H9 (cell line): ENCODE measurements at regions not wholly inside any gene's neighbourhood (a gene's known extent, or its start where the extent isn't known, plus 50 kb on each side); places are given as distances from the start of the nearest gene placed in this dataset.

Source experiments
- DNase-seq: peaks from one replicate; pipeline ENCODE4 v3.0.0-alpha.2; 2017
- H2AFZ ChIP-seq: one replicate; pipeline ENCODE4 v1.6.1; 2013; ENCODE audit warnings: mild to moderate bottlenecking, low read length, control low read depth, moderate library complexity
- H2AK5ac ChIP-seq: 2 replicates; pipeline ENCODE4 v1.6.1; 2013; ENCODE audit warnings: low read length, control low read depth, mixed read lengths; ENCODE audit not compliant: insufficient read length
- H2BK120ac ChIP-seq: one replicate; pipeline ENCODE4 v1.6.1; 2013; ENCODE audit warnings: low read depth, mild to moderate bottlenecking, low read length, control low read depth, inconsistent platforms; ENCODE audit not compliant: poor library complexity, severe bottlenecking
- H2BK12ac ChIP-seq: 2 replicates; pipeline ENCODE4 v1.6.1; 2013; ENCODE audit warnings: low read length, control low read depth, mixed read lengths, low read depth; ENCODE audit not compliant: insufficient read length
- H2BK15ac ChIP-seq: 2 replicates; pipeline ENCODE4 v1.6.1; 2013; ENCODE audit warnings: low read depth, low read length, control low read depth
- H2BK20ac ChIP-seq: one replicate; pipeline ENCODE4 v1.6.1; 2013; ENCODE audit warnings: low read depth, mild to moderate bottlenecking, low read length, control low read depth, inconsistent platforms; ENCODE audit not compliant: poor library complexity, severe bottlenecking
- H2BK5ac ChIP-seq: 2 replicates; pipeline ENCODE4 v1.6.1; 2013; ENCODE audit warnings: low read length, control low read depth, mixed read lengths; ENCODE audit not compliant: insufficient read length
- H3K14ac ChIP-seq: 2 replicates; pipeline ENCODE4 v1.6.1; 2013; ENCODE audit warnings: low read length, control low read depth; ENCODE audit not compliant: insufficient read depth
- H3K18ac ChIP-seq: 2 replicates; pipeline ENCODE4 v1.6.1; 2013; ENCODE audit warnings: low read depth, mild to moderate bottlenecking, mixed read lengths, low read length, control low read depth; ENCODE audit not compliant: insufficient read length
- H3K23ac ChIP-seq: 2 replicates; pipeline ENCODE4 v1.6.1; 2013; ENCODE audit warnings: low read length, control low read depth, mixed read lengths, low read depth; ENCODE audit not compliant: insufficient read length
- H3K23me2 ChIP-seq: 2 replicates; pipeline ENCODE4 v1.6.1; 2013; ENCODE audit warnings: low read depth, mild to moderate bottlenecking, mixed read lengths, low read length, control low read depth; ENCODE audit not compliant: insufficient read length, poor library complexity, severe bottlenecking
- H3K27ac ChIP-seq: 2 replicates; pipeline ENCODE4 v1.5.1; 2013; ENCODE audit warnings: low read length, control low read depth, mixed read lengths, low read depth; ENCODE audit not compliant: insufficient read length
- H3K27me3 ChIP-seq: 2 replicates; pipeline ENCODE4 v1.6.1; 2013; ENCODE audit warnings: low read length, control low read depth, inconsistent platforms; ENCODE audit not compliant: insufficient read depth
- H3K4ac ChIP-seq: 2 replicates; pipeline ENCODE4 v1.6.1; 2013; ENCODE audit warnings: low read depth, mild to moderate bottlenecking, control low read depth, inconsistent platforms, low read length, moderate library complexity
- H3K4me1 ChIP-seq: 2 replicates; pipeline ENCODE4 v1.6.1; 2013; ENCODE audit warnings: low read length, control low read depth, inconsistent platforms; ENCODE audit not compliant: insufficient read depth
- H3K4me2 ChIP-seq: 2 replicates; pipeline ENCODE4 v1.6.1; 2013; ENCODE audit warnings: low read length, control low read depth, mixed read lengths; ENCODE audit not compliant: insufficient read length, insufficient read depth
- H3K56ac ChIP-seq: 2 replicates; pipeline ENCODE4 v1.6.1; 2013; ENCODE audit warnings: low read depth, mild to moderate bottlenecking, mixed read lengths, low read length, control low read depth; ENCODE audit not compliant: insufficient read length
- H3K79me1 ChIP-seq: 2 replicates; pipeline ENCODE4 v1.6.1; 2013; ENCODE audit warnings: low read depth, mild to moderate bottlenecking, moderate library complexity, low read length, control low read depth, inconsistent platforms; ENCODE audit not compliant: insufficient read depth, poor library complexity, severe bottlenecking
- H3K79me2 ChIP-seq: 2 replicates; pipeline ENCODE4 v1.6.1; 2013; ENCODE audit warnings: low read length, control low read depth, inconsistent platforms; ENCODE audit not compliant: insufficient read depth
- H3K9ac ChIP-seq: 2 replicates; pipeline ENCODE4 v1.6.1; 2013; ENCODE audit warnings: low read length, control low read depth, mixed read lengths; ENCODE audit not compliant: insufficient read length; ENCODE audit errors: extremely low read depth
- H3K9me3 ChIP-seq: one replicate; pipeline ENCODE4 v1.6.1; 2013; ENCODE audit warnings: low read depth, low read length, inconsistent platforms; ENCODE audit not compliant: control insufficient read depth
- H3T11ph ChIP-seq: one replicate; pipeline ENCODE4 v1.6.1; 2013; ENCODE audit warnings: mild to moderate bottlenecking, low read length, control low read depth, inconsistent platforms
- H4K20me1 ChIP-seq: one replicate; pipeline ENCODE4 v1.6.1; 2013; ENCODE audit not compliant: control insufficient read depth, insufficient read length, insufficient read depth
- H4K5ac ChIP-seq: 2 replicates; pipeline ENCODE4 v1.6.1; 2013; ENCODE audit warnings: low read depth, mild to moderate bottlenecking, mixed read lengths, low read length, control low read depth; ENCODE audit not compliant: insufficient read length
- H4K8ac ChIP-seq: replicated peaks from 2 replicates; pipeline ENCODE4 v1.6.1; 2013; ENCODE audit warnings: low read length, control low read depth, mixed read lengths, low read depth; ENCODE audit not compliant: insufficient read length
- H4K91ac ChIP-seq: 2 replicates; pipeline ENCODE4 v1.6.1; 2013; ENCODE audit warnings: low read depth, mild to moderate bottlenecking, moderate library complexity, mixed read lengths, low read length, control low read depth; ENCODE audit not compliant: insufficient read length
- H3K27ac Mint-ChIP-seq, 3 experiments: 2 replicates in 2 of 3; 3 replicates in 1 of 3; pipeline ENCODE4 v1.8.0; 2020 to 2021; ENCODE audit warnings: mixed read lengths in 3 of 3, mild to moderate bottlenecking in 1 of 3, moderate library complexity in 1 of 3
- H3K27me3 Mint-ChIP-seq: 2 replicates; pipeline ENCODE4 v1.8.0; 2021; ENCODE audit warnings: low read depth, mild to moderate bottlenecking, moderate library complexity, mixed read lengths
- H3K36me3 Mint-ChIP-seq, 3 experiments: 2 replicates in 2 of 3; 3 replicates in 1 of 3; pipeline ENCODE4 v1.8.0; 2020 to 2021; ENCODE audit warnings: low read depth in 3 of 3, mixed read lengths in 3 of 3; ENCODE audit not compliant: insufficient read depth in 1 of 3
- H3K4me1 Mint-ChIP-seq, 2 experiments: 2 replicates each; pipeline ENCODE4 v1.8.0; 2020; ENCODE audit warnings: mixed read lengths in 2 of 2
- H3K4me3 Mint-ChIP-seq, 2 experiments: 2 replicates in 1 of 2; 3 replicates in 1 of 2; pipeline ENCODE4 v1.8.0; 2020 to 2021; ENCODE audit warnings: mild to moderate bottlenecking in 2 of 2, mixed read lengths in 2 of 2, moderate library complexity in 1 of 2
- H3K9me3 Mint-ChIP-seq, 2 experiments: 2 replicates in 1 of 2; 3 replicates in 1 of 2; pipeline ENCODE4 v1.8.0; 2020; ENCODE audit warnings: mild to moderate bottlenecking in 2 of 2, mixed read lengths in 2 of 2, moderate library complexity in 1 of 2
- CTCF ChIP-seq: fragments of 200-600 bp; sonication (generic); conservative IDR thresholded peaks from 3 replicates; pipeline ENCODE4 v1.8.0; 2021; ENCODE audit warnings: antibody characterized with exemption, mild to moderate bottlenecking
- WGBS: extraction: QIAGEN DNeasy Blood & Tissue Kit; methylation state at CpG from one replicate; pipeline ENCODE4 v1.1.7; 2013; ENCODE audit warnings: missing lambda C conversion rate, low lambda C conversion rate, mixed read lengths; ENCODE audit not compliant: insufficient read length; ENCODE audit errors: extremely low coverage; 5-methylcytosine and 5-hydroxymethylcytosine counted together

- Histone ChIP-seq H2BK20ac (no peak overlapping the region), H3K9ac (no peak overlapping the region), H3K4me2 (no peak overlapping the region), H2BK5ac (no peak overlapping the region), H3K18ac (no peak overlapping the region), H3K56ac (no peak overlapping the region), H3K79me2 (no peaks in the 10 kb centered on the region), H3K23ac (no peak overlapping the region), H3K23me2 (no peaks in the 10 kb centered on the region), H2BK120ac (no peak overlapping the region), H2BK12ac (no peak overlapping the region), H4K20me1 (no peaks in the 10 kb centered on the region), H4K8ac (no peak overlapping the region), H4K5ac (no peak overlapping the region), H4K91ac (no peak overlapping the region), H3K4me1 (no peaks in the 10 kb centered on the region), H3K14ac (no peak overlapping the region), H2AFZ (no peak overlapping the region), H3K79me1 (no peaks in the 10 kb centered on the region), H2AK5ac (no peak overlapping the region), H3K4ac (no peak overlapping the region), H2BK15ac (no peak overlapping the region), H3T11ph (no peak overlapping the region), H3K27me3 (no peaks in the 10 kb centered on the region), H3K27ac (no peak overlapping the region), H3K9me3 (no peaks in the 10 kb centered on the region)
- Mint-ChIP-seq H3K27me3 (peaks cover 25% of the 10 kb centered on the region), H3K4me1 (peaks cover 4 to 8% of the 10 kb centered on the region in 2 experiments; a peak in 2 of 4 replicates), H3K36me3 (no peaks in the 10 kb centered on the region), H3K4me3 (no peak overlapping the region), H3K27ac (no peak overlapping the region), H3K9me3 (no peaks in the 10 kb centered on the region; a peak in 1 of 5 replicates)
- WGBS, result no CpG with 5 or more reads among the region's 4 CpGs
- no peak for TF ChIP-seq CTCF
- no peak for DNase-seq
These were observed 73.2 kb upstream of the TRABD2B start for GRCh38 chr1:48070396-48070750.
